ENCODE measurements at regions not wholly inside any gene's neighbourhood (a gene's known extent, or its start where the extent isn't known, plus 50 kb on each side); places are given as distances from the start of the nearest gene placed in this dataset.

DNA sequence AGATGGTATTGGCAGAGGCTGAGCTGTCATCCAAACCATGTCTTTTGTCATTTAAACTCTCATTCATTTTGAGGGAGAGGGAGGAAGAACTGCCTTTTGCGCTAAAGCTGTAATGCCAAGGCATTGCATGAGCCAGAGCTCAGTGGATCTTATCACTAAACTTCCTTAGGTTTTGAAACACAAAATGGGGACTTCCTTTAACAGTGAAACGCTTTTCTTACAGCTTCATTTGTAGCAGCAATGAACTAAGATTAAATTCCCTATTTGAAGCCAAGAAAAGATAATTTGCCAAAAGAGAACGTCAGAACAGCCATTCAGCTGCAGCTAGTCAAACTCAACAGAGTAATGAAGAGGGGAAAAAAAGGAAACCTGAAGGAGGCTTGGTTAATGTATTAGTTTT, 143.5 kb upstream of the MMADHC start (continued):
- TF ChIP-seq, protein P1, sequence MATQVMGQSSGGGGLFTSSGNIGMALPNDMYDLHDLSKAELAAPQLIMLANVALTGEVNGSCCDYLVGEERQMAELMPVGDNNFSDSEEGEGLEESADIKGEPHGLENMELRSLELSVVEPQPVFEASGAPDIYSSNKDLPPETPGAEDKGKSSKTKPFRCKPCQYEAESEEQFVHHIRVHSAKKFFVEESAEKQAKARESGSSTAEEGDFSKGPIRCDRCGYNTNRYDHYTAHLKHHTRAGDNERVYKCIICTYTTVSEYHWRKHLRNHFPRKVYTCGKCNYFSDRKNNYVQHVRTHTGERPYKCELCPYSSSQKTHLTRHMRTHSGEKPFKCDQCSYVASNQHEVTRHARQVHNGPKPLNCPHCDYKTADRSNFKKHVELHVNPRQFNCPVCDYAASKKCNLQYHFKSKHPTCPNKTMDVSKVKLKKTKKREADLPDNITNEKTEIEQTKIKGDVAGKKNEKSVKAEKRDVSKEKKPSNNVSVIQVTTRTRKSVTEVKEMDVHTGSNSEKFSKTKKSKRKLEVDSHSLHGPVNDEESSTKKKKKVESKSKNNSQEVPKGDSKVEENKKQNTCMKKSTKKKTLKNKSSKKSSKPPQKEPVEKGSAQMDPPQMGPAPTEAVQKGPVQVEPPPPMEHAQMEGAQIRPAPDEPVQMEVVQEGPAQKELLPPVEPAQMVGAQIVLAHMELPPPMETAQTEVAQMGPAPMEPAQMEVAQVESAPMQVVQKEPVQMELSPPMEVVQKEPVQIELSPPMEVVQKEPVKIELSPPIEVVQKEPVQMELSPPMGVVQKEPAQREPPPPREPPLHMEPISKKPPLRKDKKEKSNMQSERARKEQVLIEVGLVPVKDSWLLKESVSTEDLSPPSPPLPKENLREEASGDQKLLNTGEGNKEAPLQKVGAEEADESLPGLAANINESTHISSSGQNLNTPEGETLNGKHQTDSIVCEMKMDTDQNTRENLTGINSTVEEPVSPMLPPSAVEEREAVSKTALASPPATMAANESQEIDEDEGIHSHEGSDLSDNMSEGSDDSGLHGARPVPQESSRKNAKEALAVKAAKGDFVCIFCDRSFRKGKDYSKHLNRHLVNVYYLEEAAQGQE (IDR thresholded peaks at IDR 0.05; ENCODE audit: borderline replicate concordance), result no peak
- TF ChIP-seq, protein P1 (CRISPR knock-in tag; IDR thresholded peaks at IDR 0.05; ENCODE audit: low read depth), result no peak
- TF ChIP-seq ZNF785 (CRISPR knock-in tag; IDR thresholded peaks at IDR 0.05) (no peak), TSC22D4 (tag; IDR thresholded peaks at IDR 0.05) (no peak), JUND (IDR thresholded peaks at IDR 0.05; ENCODE audit: borderline replicate concordance, low read depth, low read length) (no peak), JUND (tag; IDR thresholded peaks at IDR 0.05; ENCODE audit: borderline replicate concordance, low read depth, low read length) (no peak)
- TF ChIP-seq, protein P2, sequence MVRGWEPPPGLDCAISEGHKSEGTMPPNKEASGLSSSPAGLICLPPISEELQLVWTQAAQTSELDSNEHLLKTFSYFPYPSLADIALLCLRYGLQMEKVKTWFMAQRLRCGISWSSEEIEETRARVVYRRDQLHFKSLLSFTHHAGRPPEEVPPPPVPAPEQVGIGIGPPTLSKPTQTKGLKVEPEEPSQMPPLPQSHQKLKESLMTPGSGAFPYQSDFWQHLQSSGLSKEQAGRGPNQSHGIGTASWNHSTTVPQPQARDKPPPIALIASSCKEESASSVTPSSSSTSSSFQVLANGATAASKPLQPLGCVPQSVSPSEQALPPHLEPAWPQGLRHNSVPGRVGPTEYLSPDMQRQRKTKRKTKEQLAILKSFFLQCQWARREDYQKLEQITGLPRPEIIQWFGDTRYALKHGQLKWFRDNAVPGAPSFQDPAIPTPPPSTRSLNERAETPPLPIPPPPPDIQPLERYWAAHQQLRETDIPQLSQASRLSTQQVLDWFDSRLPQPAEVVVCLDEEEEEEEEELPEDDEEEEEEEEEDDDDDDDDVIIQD (CRISPR knock-in tag; IDR thresholded peaks at IDR 0.05), result no peak

All from K562 (cell line).